GM21619 (cell line): ENCODE measurements at regions not wholly inside any gene's neighbourhood (a gene's known extent, or its start where the extent isn't known, plus 50 kb on each side); places are given as distances from the start of the nearest gene placed in this dataset.

Source experiments
- ATAC-seq: cut with Tn5 transposase; IDR thresholded peaks from one replicate; pipeline ENCODE4 v1.9.1; 2021; ENCODE audit not compliant: unreplicated experiment

- ATAC-seq, result no peak
Observed at GRCh38 chr13:33945477-33945876, 127.5 kb downstream of the RFC3 start.

GRCh38 chr13:33953203-33953602 is 135.3 kb downstream of the RFC3 start:
- ATAC-seq, result no peak

- no peak for ATAC-seq
Observed at GRCh38 chr13:33953781-33954180, 135.8 kb downstream of the RFC3 start.

- ATAC-seq, result no peak
Observed at GRCh38 chr13:33956346-33956745, 138.4 kb downstream of the RFC3 start.

GRCh38 chr13:33957497-33957905 is 139.6 kb downstream of the RFC3 start:
- no peak for ATAC-seq

- no peak for ATAC-seq
Observed at GRCh38 chr13:33958964-33959363, 141.0 kb downstream of the RFC3 start.

GRCh38 chr13:33963134-33963533 is 145.2 kb downstream of the RFC3 start:
- ATAC-seq, result no peak

- ATAC-seq, result no peak
Observed at GRCh38 chr13:33963895-33964294, 145.9 kb downstream of the RFC3 start.

- ATAC-seq, result no peak
Observed at GRCh38 chr13:33968520-33969507, 150.9 kb downstream of the RFC3 start.

GRCh38 chr13:33970746-33971561 is 153.0 kb downstream of the RFC3 start:
- no peak for ATAC-seq

GRCh38 chr13:33971562-33971819 is 153.5 kb downstream of the RFC3 start:
- no peak for ATAC-seq

- ATAC-seq, result no peak
Observed at GRCh38 chr13:33973194-33973593, 155.2 kb downstream of the RFC3 start.

- ATAC-seq, result no peak
Observed at GRCh38 chr13:33976965-33977364, 159.0 kb downstream of the RFC3 start.

- ATAC-seq, result no peak
Observed at GRCh38 chr13:33978653-33979052, 160.7 kb downstream of the RFC3 start.

GRCh38 chr13:33992881-33993336 is 175.0 kb downstream of the RFC3 start:
- no peak for ATAC-seq

GRCh38 chr13:33994198-33994597 is 176.2 kb downstream of the RFC3 start:
- no peak for ATAC-seq

GRCh38 chr13:33994826-33995502 is 177.0 kb downstream of the RFC3 start:
- no peak for ATAC-seq

GRCh38 chr13:33996636-33997035 is 178.7 kb downstream of the RFC3 start:
- ATAC-seq, result no peak

GRCh38 chr13:33997574-33997973 is 179.6 kb downstream of the RFC3 start:
- no peak for ATAC-seq

GRCh38 chr13:33999811-34000605 is 182.1 kb downstream of the RFC3 start:
- no peak for ATAC-seq

- no peak for ATAC-seq
Observed at GRCh38 chr13:34000955-34001354, 183.0 kb downstream of the RFC3 start.
